ENCODE measurements at regions not wholly inside any gene's neighbourhood (a gene's known extent, or its start where the extent isn't known, plus 50 kb on each side); places are given as distances from the start of the nearest gene placed in this dataset.

- no peak for TF ChIP-seq EZH2phosphoT487 (IDR thresholded peaks at IDR 0.05; ENCODE audit: low read depth)
- TF ChIP-seq CTCF (IDR thresholded peaks at IDR 0.05; ENCODE audit: low read depth, low read length), result no peak
Observed at GRCh38 chr13:62432295-62432694, 1016.6 kb upstream of the PCDH20 start.
